ENCODE measurements at regions not wholly inside any gene's neighbourhood (a gene's known extent, or its start where the extent isn't known, plus 50 kb on each side); places are given as distances from the start of the nearest gene placed in this dataset.

DNA sequence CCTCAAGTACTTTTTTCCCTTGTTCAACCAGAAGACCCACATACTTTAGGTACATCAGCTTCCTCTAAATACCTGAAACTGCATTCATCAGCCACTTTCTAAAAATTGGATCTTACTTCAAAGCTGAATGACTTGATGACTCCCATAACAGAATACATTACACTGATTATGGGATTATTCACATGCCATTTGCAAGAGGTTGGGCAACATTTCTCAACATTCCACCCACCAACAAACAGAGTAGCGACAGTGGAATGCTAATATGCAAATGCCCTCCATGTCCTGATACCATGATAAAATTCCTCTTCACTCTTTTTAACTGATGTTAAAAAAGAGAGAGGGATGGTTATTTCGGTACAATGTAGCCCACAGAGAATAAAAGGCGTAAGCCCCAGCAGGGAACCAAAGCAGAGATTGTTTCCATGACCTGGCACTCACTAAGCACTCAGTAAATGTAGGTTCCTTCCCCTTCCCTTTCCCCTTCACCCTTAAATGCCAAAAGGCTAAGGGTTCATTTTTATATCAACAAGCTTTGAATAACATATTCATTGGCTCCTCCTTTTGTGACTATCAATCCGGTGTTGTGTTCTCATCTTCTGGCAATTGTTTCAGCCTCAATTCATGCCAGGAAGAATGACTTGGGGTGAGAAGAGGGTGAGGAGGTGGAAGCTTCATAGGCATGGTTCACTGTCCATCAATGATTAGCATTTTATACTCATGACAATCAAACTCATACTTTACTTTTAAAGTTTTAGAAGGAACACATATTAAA, 317.2 kb downstream of the DHX15 start:
- no peak for TF ChIP-seq POLR2A (IDR thresholded peaks at IDR 0.05; ENCODE audit: low read length)
- TF ChIP-seq GATA1 (IDR thresholded peaks at IDR 0.05; ENCODE audit: low read depth, low read length): no peak
